ENCODE measurements at regions not wholly inside any gene's neighbourhood (a gene's known extent, or its start where the extent isn't known, plus 50 kb on each side); places are given as distances from the start of the nearest gene placed in this dataset.

- DNase-seq (ENCODE audit: extremely low read depth, low read depth): no peak
These were observed 206.0 kb downstream of the CYB561 start for GRCh38 chr17:63240106-63240505.

GRCh38 chr17:63246344-63246743, 199.8 kb downstream of the CYB561 start:
- DNase-seq (ENCODE audit: extremely low read depth, low read depth): no peak

GRCh38 chr17:63247706-63248105, 198.4 kb downstream of the CYB561 start:
- no peak for DNase-seq (ENCODE audit: extremely low read depth, low read depth)

GRCh38 chr17:63249256-63250004, 196.7 kb downstream of the CYB561 start:
- DNase-seq (ENCODE audit: extremely low read depth, low read depth): no peak

- no peak for DNase-seq (ENCODE audit: extremely low read depth, low read depth)
These were observed 195.3 kb downstream of the CYB561 start for GRCh38 chr17:63250830-63251229.

GRCh38 chr17:63258785-63259184, 187.3 kb downstream of the CYB561 start:
- no peak for DNase-seq (ENCODE audit: extremely low read depth, low read depth)

- DNase-seq (ENCODE audit: extremely low read depth, low read depth): no peak
These were observed 183.2 kb downstream of the CYB561 start for GRCh38 chr17:63262751-63263476.

GRCh38 chr17:63265526-63265925, 180.6 kb downstream of the CYB561 start:
- DNase-seq (ENCODE audit: extremely low read depth, low read depth): no peak

GRCh38 chr17:63267846-63268245, 178.3 kb downstream of the CYB561 start:
- no peak for DNase-seq (ENCODE audit: extremely low read depth, low read depth)

- DNase-seq (ENCODE audit: extremely low read depth, low read depth): no peak
These were observed 177.3 kb downstream of the CYB561 start for GRCh38 chr17:63268827-63269226.

- DNase-seq (ENCODE audit: extremely low read depth, low read depth): no peak
These were observed 175.5 kb downstream of the CYB561 start for GRCh38 chr17:63270610-63271009.

GRCh38 chr17:63274146-63274545, 172.0 kb downstream of the CYB561 start:
- DNase-seq (ENCODE audit: extremely low read depth, low read depth): no peak

GRCh38 chr17:63275318-63275970, 170.7 kb downstream of the CYB561 start:
- DNase-seq (ENCODE audit: extremely low read depth, low read depth): peak; percentile 95

GRCh38 chr17:63275971-63276745, 169.9 kb downstream of the CYB561 start:
- DNase-seq (ENCODE audit: extremely low read depth, low read depth): peak; percentile 21

GRCh38 chr17:63276821-63277220, 169.3 kb downstream of the CYB561 start:
- peak; percentile 12 for DNase-seq (ENCODE audit: extremely low read depth, low read depth)

GRCh38 chr17:63277629-63278028, 168.5 kb downstream of the CYB561 start:
- DNase-seq (ENCODE audit: extremely low read depth, low read depth): no peak

- no peak for DNase-seq (ENCODE audit: extremely low read depth, low read depth)
These were observed 167.2 kb downstream of the CYB561 start for GRCh38 chr17:63278728-63279442.

- no peak for DNase-seq (ENCODE audit: extremely low read depth, low read depth)
These were observed 166.4 kb downstream of the CYB561 start for GRCh38 chr17:63279498-63280230.

GRCh38 chr17:63282455-63282854, 163.7 kb downstream of the CYB561 start:
- no peak for DNase-seq (ENCODE audit: extremely low read depth, low read depth)

GRCh38 chr17:63285551-63285950, 160.6 kb downstream of the CYB561 start:
- DNase-seq (ENCODE audit: extremely low read depth, low read depth): no peak

All from NCI-H460 (cell line).